ENCODE measurements at regions not wholly inside any gene's neighbourhood (a gene's known extent, or its start where the extent isn't known, plus 50 kb on each side); places are given as distances from the start of the nearest gene placed in this dataset.
"Not testable (repeated sequence)": the region's sequence is repeated elsewhere in the genome, so short reads cannot be mapped to it uniquely, and the experiment has no call there.

- Histone ChIP-seq H3K27me3 (ENCODE audit: low read depth) (no peaks in the 10 kb centered on the region), H3K9me3 (no peaks in the 10 kb centered on the region), H3K36me3 (no peaks in the 10 kb centered on the region), H3K27ac (no peak overlapping the region), H3K4me3 (no peak overlapping the region), H3K4me1 (no peaks in the 10 kb centered on the region)
- TF ChIP-seq, protein P1, sequence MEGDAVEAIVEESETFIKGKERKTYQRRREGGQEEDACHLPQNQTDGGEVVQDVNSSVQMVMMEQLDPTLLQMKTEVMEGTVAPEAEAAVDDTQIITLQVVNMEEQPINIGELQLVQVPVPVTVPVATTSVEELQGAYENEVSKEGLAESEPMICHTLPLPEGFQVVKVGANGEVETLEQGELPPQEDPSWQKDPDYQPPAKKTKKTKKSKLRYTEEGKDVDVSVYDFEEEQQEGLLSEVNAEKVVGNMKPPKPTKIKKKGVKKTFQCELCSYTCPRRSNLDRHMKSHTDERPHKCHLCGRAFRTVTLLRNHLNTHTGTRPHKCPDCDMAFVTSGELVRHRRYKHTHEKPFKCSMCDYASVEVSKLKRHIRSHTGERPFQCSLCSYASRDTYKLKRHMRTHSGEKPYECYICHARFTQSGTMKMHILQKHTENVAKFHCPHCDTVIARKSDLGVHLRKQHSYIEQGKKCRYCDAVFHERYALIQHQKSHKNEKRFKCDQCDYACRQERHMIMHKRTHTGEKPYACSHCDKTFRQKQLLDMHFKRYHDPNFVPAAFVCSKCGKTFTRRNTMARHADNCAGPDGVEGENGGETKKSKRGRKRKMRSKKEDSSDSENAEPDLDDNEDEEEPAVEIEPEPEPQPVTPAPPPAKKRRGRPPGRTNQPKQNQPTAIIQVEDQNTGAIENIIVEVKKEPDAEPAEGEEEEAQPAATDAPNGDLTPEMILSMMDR (IDR thresholded peaks at IDR 0.05), result no peak
- intact Hi-C loops (cut with DNase I), result no loop called here
- DNase-seq, result no peak
- no peak for ATAC-seq
Measured at GRCh38 chr13:44867825-44868224, 121.4 kb downstream of the NUFIP1 start.

DNA sequence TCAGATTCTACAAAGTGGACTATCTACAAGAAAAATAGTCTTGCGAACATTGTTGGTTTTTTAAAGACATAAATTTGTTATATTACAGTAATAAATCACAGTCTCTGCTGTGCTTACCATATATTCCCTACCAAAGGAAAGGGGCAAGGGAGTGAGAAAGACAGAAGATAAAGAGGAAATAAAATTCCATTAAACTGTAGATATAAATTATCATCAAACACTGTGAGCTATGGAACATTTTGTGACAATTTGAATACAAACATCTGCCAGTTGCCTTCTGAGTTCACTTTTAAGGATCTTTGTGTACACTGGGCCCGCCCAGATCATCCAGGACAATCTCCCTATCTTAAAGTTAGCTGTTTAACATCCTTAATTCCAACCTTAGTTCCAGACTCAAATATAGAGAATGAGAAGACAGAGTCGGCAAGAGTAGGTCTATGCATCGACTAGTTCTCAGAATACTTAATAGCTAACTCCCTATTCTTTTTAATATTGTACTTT is 122.8 kb downstream of the NUFIP1 start:
- TF ChIP-seq, protein P1 (IDR thresholded peaks at IDR 0.05), result no peak
- H3K36me3 ChIP-seq, result no peaks in the 10 kb centered on the region
- H3K4me3 ChIP-seq, result no peak overlapping the region
- H3K9me3 ChIP-seq, result no peaks in the 10 kb centered on the region
- intact Hi-C loops (cut with DNase I), result no loop called here
- H3K27me3 ChIP-seq (ENCODE audit: low read depth), result no peaks in the 10 kb centered on the region
- H3K27ac ChIP-seq, result no peak overlapping the region
- ATAC-seq, result no peak
- no peak for DNase-seq
- no peaks in the 10 kb centered on the region for H3K4me1 ChIP-seq

- DNase-seq (no peak), ATAC-seq (no peak)
- intact Hi-C loops (cut with DNase I), result no loop called here
Measured at GRCh38 chr13:44865722-44866410, 123.4 kb downstream of the NUFIP1 start.

GRCh38 chr13:44863641-44864040 is 125.6 kb downstream of the NUFIP1 start:
- H3K4me3 ChIP-seq; H3K27me3 ChIP-seq (ENCODE audit: low read depth); intact Hi-C loops (cut with DNase I); H3K36me3 ChIP-seq; H3K27ac ChIP-seq; H3K4me1 ChIP-seq; H3K9me3 ChIP-seq; DNase-seq; ATAC-seq: not testable (repeated sequence)

More at GRCh38 chr13:44865722-44866410, 123.4 kb downstream of the NUFIP1 start:
- Histone ChIP-seq H3K4me1 (no peaks in the 10 kb centered on the region), H3K27me3 (ENCODE audit: low read depth) (no peaks in the 10 kb centered on the region), H3K27ac (no peak overlapping the region), H3K4me3 (no peak overlapping the region), H3K9me3 (no peaks in the 10 kb centered on the region), H3K36me3 (no peaks in the 10 kb centered on the region)
- TF ChIP-seq, protein P1 (IDR thresholded peaks at IDR 0.05), result no peak

DNA sequence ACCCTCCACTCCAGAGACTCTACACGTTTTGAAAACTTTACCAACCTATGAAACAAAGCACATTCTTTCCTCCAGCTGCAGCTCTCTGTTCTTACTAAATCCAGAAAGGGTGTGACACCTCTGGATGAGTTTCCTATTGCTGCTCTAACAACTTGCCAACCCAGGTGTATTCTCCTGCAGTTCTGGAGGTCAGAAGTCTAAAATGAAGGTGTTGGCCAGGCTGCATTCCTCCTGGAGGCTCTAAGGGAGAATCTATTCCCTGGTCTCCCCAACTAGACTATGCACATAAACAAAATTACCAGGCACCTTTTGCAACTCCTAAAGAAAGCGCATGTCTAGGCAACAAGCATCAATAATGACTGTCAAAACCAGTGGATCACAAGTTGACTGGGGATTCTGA is 128.8 kb downstream of the NUFIP1 start:
- H3K27me3 ChIP-seq (ENCODE audit: low read depth), result no peaks in the 10 kb centered on the region
- ATAC-seq (no peak), DNase-seq (no peak)
- intact Hi-C loops (cut with DNase I), result no loop called here
- H3K4me3 ChIP-seq, result no peak overlapping the region
- H3K4me1 ChIP-seq, result no peaks in the 10 kb centered on the region
- no peaks in the 10 kb centered on the region for H3K9me3 ChIP-seq
- no peaks in the 10 kb centered on the region for H3K36me3 ChIP-seq
- TF ChIP-seq, protein P1 (IDR thresholded peaks at IDR 0.05), result no peak
- H3K27ac ChIP-seq, result no peak overlapping the region

DNA sequence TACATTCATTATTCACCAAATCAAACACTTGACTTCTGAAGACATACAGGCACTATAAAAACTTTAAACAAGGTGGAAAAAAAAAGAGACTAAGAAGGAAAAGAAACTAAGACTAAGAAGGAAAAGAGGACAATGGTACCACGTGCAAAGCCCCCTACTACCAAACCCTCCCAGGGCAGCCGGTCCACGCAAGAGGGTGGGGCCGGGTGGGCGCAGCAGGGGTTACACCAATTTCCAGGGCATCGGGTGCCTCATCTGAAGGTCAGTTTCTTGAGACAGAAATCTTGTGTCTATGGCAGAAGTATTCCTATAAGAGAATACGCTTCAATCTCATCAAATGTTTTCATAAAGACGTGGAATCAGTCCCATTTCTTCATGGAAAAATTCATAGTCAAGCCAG is 131.5 kb downstream of the NUFIP1 start:
- H3K9me3 ChIP-seq, result no peaks in the 10 kb centered on the region
- H3K27ac ChIP-seq, result no peak overlapping the region
- H3K4me3 ChIP-seq, result no peak overlapping the region
- no peaks in the 10 kb centered on the region for H3K4me1 ChIP-seq
- no peaks in the 10 kb centered on the region for H3K27me3 ChIP-seq (ENCODE audit: low read depth)
- no peaks in the 10 kb centered on the region for H3K36me3 ChIP-seq
- intact Hi-C loops (cut with DNase I), result no loop called here
- TF ChIP-seq, protein P1 (IDR thresholded peaks at IDR 0.05), result no peak
- no peak for DNase-seq
- ATAC-seq, result no peak
